IMR-90 (cell line): ENCODE measurements at regions not wholly inside any gene's neighbourhood (a gene's known extent, or its start where the extent isn't known, plus 50 kb on each side); places are given as distances from the start of the nearest gene placed in this dataset.

Source experiments
- ATAC-seq: fragments of 200-7000 bp; cut with Tn5 transposase; 2 replicates; pipeline ENCODE4 v1.9.1; 2020; ENCODE audit warnings: low read depth, mild to moderate bottlenecking, moderate library complexity
- BruUV-seq: library from RNA; stranded (reverse); fragments of 400-500 nt; replicated peaks from 2 replicates; lab custom pipeline; 2021; lab: Mats Ljungman, UMichigan
- CTCF ChIA-PET: fragments of 300-600 bp; formaldehyde crosslinking; extraction: SDS; loops from one replicate; lab custom pipeline; 2021; ENCODE audit warnings: antibody characterized with exemption; lab: Yijun Ruan, JAX
- POLR2A ChIA-PET: fragments of 300-600 bp; sonication (Branson Sonifier 250); formaldehyde crosslinking; loops from one replicate; lab custom pipeline; 2022; ENCODE audit warnings: antibody characterized with exemption; ENCODE audit not compliant: unreplicated experiment; lab: Charles Lee
- DNase-seq: peaks from one replicate; pipeline ENCODE4 v3.0.0; 2013
- H2AFZ ChIP-seq: replicated peaks from 2 replicates; pipeline ENCODE3; 2013; ENCODE audit warnings: low read length, mild to moderate bottlenecking; ENCODE audit not compliant: poor library complexity
- H2AK5ac ChIP-seq: 2 replicates; pipeline ENCODE4 v1.6.1; 2013; ENCODE audit warnings: low read depth, low read length, inconsistent platforms
- H2AK9ac ChIP-seq: replicated peaks from 2 replicates; pipeline ENCODE3; 2013; ENCODE audit warnings: mild to moderate bottlenecking, low read depth, low read length, moderate library complexity; ENCODE audit not compliant: poor library complexity
- H2BK120ac ChIP-seq: 2 replicates; pipeline ENCODE4 v1.6.1; 2013; ENCODE audit warnings: low read depth, low read length, inconsistent platforms
- H2BK15ac ChIP-seq: 3 replicates; pipeline ENCODE4 v1.6.1; 2013; ENCODE audit warnings: low read depth, low read length, inconsistent platforms
- H2BK20ac ChIP-seq: 2 replicates; pipeline ENCODE4 v1.6.1; 2013; ENCODE audit warnings: low read depth, mild to moderate bottlenecking, inconsistent platforms, low read length, moderate library complexity
- H2BK5ac ChIP-seq: 2 replicates; pipeline ENCODE4 v1.6.1; 2013; ENCODE audit warnings: mild to moderate bottlenecking, low read depth, low read length, inconsistent platforms; ENCODE audit not compliant: poor library complexity, severe bottlenecking
- H3K14ac ChIP-seq: replicated peaks from 2 replicates; pipeline ENCODE4 v1.6.1; 2013; ENCODE audit warnings: low read depth, low read length, inconsistent platforms
- H3K18ac ChIP-seq: 2 replicates; pipeline ENCODE4 v1.6.1; 2013; ENCODE audit warnings: low read depth, low read length, control low read depth
- H3K23ac ChIP-seq: 2 replicates; pipeline ENCODE4 v1.6.1; 2013; ENCODE audit warnings: low read depth, low read length, inconsistent platforms
- H3K27ac ChIP-seq: 2 replicates; pipeline ENCODE4 v1.5.1; 2013; ENCODE audit warnings: mild to moderate bottlenecking, control low read depth, low read length; ENCODE audit not compliant: insufficient read depth
- H3K27me3 ChIP-seq: 2 replicates; pipeline ENCODE4 v1.6.1; 2013; ENCODE audit warnings: low read length; ENCODE audit not compliant: control insufficient read depth, insufficient read depth
- H3K36me3 ChIP-seq: 2 replicates; pipeline ENCODE4 v1.6.1; 2013; ENCODE audit warnings: low read length, mixed read lengths; ENCODE audit not compliant: control insufficient read depth, insufficient read depth
- H3K4ac ChIP-seq: 2 replicates; pipeline ENCODE4 v1.6.1; 2013; ENCODE audit warnings: low read depth, low read length, inconsistent platforms
- H3K4me1 ChIP-seq: 2 replicates; pipeline ENCODE4 v1.6.1; 2013; ENCODE audit warnings: low read length, mixed read lengths; ENCODE audit not compliant: control insufficient read depth, insufficient read depth
- H3K4me2 ChIP-seq: 2 replicates; pipeline ENCODE4 v1.6.1; 2013; ENCODE audit warnings: low read depth, mild to moderate bottlenecking, control low read depth, low read length, moderate library complexity
- H3K4me3 ChIP-seq: 2 replicates; pipeline ENCODE4 v1.5.1; 2013; ENCODE audit warnings: low read depth, mild to moderate bottlenecking, control low read depth, low read length, moderate library complexity; ENCODE audit not compliant: insufficient read depth
- H3K56ac ChIP-seq: 2 replicates; pipeline ENCODE4 v1.6.1; 2013; ENCODE audit warnings: low read length, inconsistent platforms; ENCODE audit not compliant: insufficient read depth; ENCODE audit errors: extremely low read depth
- H3K79me1 ChIP-seq, 2 experiments: 2 replicates each; pipeline ENCODE4 v1.6.1; 2013; ENCODE audit warnings: low read length in 2 of 2, inconsistent platforms in 1 of 2, low read depth in 1 of 2
- H3K9ac ChIP-seq: 2 replicates; pipeline ENCODE4 v1.6.1; 2013; ENCODE audit warnings: low read depth, low read length, control low read depth
- H3K9me1 ChIP-seq: 2 replicates; pipeline ENCODE4 v1.6.1; 2013; ENCODE audit warnings: low read length, inconsistent platforms; ENCODE audit not compliant: insufficient read depth
- H3K9me3 ChIP-seq: 2 replicates; pipeline ENCODE4 v1.6.1; 2013; ENCODE audit warnings: low read length; ENCODE audit not compliant: control insufficient read depth, insufficient read depth
- H4K20me1 ChIP-seq: 2 replicates; pipeline ENCODE4 v1.6.1; 2013; ENCODE audit warnings: low read length, inconsistent platforms; ENCODE audit not compliant: insufficient read depth
- H4K5ac ChIP-seq: 2 replicates; pipeline ENCODE4 v1.6.1; 2013; ENCODE audit warnings: mild to moderate bottlenecking, low read depth, low read length, control low read depth
- H4K8ac ChIP-seq, 2 experiments: 2 replicates each; pipeline ENCODE4 v1.6.1; 2013; ENCODE audit warnings: low read depth in 2 of 2, low read length in 2 of 2, control low read depth in 1 of 2, inconsistent platforms in 1 of 2
- H4K91ac ChIP-seq: 2 replicates; pipeline ENCODE4 v1.6.1; 2013; ENCODE audit warnings: low read depth, low read length, inconsistent platforms; ENCODE audit not compliant: insufficient read depth
- CEBPB ChIP-seq: IDR thresholded peaks from 2 replicates; pipeline ENCODE4 v1.6.1; 2012; ENCODE audit warnings: low read depth, low read length, improper control_type of control experiment
- POLR2A ChIP-seq: IDR thresholded peaks from 2 replicates; pipeline ENCODE4 v1.6.1; 2012; ENCODE audit warnings: mild to moderate bottlenecking, low read depth, low read length
- RFX5 ChIP-seq: IDR thresholded peaks from 2 replicates; pipeline ENCODE4 v1.8.0; 2012; ENCODE audit warnings: low read depth, mild to moderate bottlenecking, low read length, moderate library complexity
- SMC3 ChIP-seq: fragments of 150-350 bp; IDR thresholded peaks from 2 replicates; pipeline ENCODE4 v1.6.1; 2016; ENCODE audit warnings: low read depth, mild to moderate bottlenecking, antibody characterized with exemption, low read length, moderate library complexity
- WGBS, 2 experiments: methylation state at CpG; one replicate each; pipeline versions ENCODE4 v1.1.5 to v1.1.7; 2013; ENCODE audit warnings: missing lambda C conversion rate in 2 of 2; ENCODE audit not compliant: insufficient read length in 1 of 2; ENCODE audit errors: extremely low coverage in 2 of 2; 5-methylcytosine and 5-hydroxymethylcytosine counted together
- dilution Hi-C: fragments of 300-500 bp; cut with HindIII; formaldehyde crosslinking; loops from one replicate; pipeline ENCODE4 v1.14.3; 2018; ENCODE audit warnings: low sequenced_read_pairs; ENCODE audit not compliant: unreplicated experiment
- in situ Hi-C: fragments of 300-500 bp; cut with MboI; formaldehyde crosslinking; loops from 3 replicates; pipeline ENCODE4 v1.14.3; 2019; ENCODE audit warnings: low sequenced_read_pairs, inconsistent platforms, mixed read lengths
- intact Hi-C: fragments of 100-400 bp; cut with micrococcal nuclease; formaldehyde crosslinking; loops from 2 replicates; pipeline ENCODE4 v1.10.0; 2022

DNA sequence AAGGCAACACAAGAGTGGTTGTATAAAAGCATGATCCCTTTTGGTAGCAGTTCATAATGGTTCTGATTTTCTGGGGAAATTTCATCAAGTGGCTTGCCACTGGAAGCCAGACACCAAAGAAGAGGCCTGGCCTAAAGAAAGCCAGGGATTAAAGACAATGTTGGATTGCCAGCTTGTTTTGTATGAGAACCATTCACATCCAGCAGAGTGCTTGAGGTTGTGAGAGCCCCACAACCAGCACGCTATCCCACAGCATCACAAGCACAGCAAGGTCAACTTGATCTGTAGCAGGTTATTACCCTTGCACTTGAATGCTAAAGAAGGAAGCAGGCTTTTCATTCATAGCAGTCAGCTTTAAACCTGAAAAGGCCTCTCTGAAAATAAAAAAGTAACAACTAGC is 399.8 kb downstream of the PLPP3 start:
- Histone ChIP-seq H3K4me2 (no peak overlapping the region), H2BK120ac (no peak overlapping the region), H3K9ac (no peak overlapping the region), H3K36me3 (no peaks in the 10 kb centered on the region), H3K14ac (no peak overlapping the region), H2AFZ (no peak overlapping the region), H3K4me1 (0 out of 2 replicates have a peak, but pooled peaks cover 1% of the 10 kb centered on the region), H3K4ac (no peak overlapping the region), H3K9me1 (no peaks in the 10 kb centered on the region), H2BK5ac (no peak overlapping the region), H3K18ac (no peak overlapping the region), H2AK9ac (no peak overlapping the region), H4K20me1 (no peaks in the 10 kb centered on the region), H2AK5ac (no peak overlapping the region), H3K4me3 (no peak overlapping the region), H4K91ac (no peak overlapping the region), H4K5ac (no peak overlapping the region; the same call in 1 of the 2 replicates), H3K27ac (no peak overlapping the region), H4K8ac (no peak overlapping the region), H3K79me1 (no peaks in the 10 kb centered on the region), H2BK15ac (no peak overlapping the region), H3K27me3 (no peaks in the 10 kb centered on the region), H3K56ac (no peak overlapping the region), H3K23ac (no peak overlapping the region), H3K9me3 (no peaks in the 10 kb centered on the region), H2BK20ac (no peak overlapping the region)
- DNase-seq = no peak
- ChIA-PET CTCF (no interaction called here), POLR2A (no interaction called here)
- no CpG with 5 or more reads among the region's 1 CpG for WGBS, 2 experiments
- TF ChIP-seq SMC3 (no peak), RFX5 (no peak), CEBPB (no peak), POLR2A (no peak)
- dilution Hi-C loops (no loop called here), intact Hi-C loops (no loop called here), in situ Hi-C loops (no loop called here)
- no peak for ATAC-seq
- no TSS peak for BruUV-seq
